GM18508 (cell line): ENCODE measurements at regions not wholly inside any gene's neighbourhood (a gene's known extent, or its start where the extent isn't known, plus 50 kb on each side); places are given as distances from the start of the nearest gene placed in this dataset.
"Not testable (repeated sequence)": the region's sequence is repeated elsewhere in the genome, so short reads cannot be mapped to it uniquely, and the experiment has no call there.

ENCODE experiments used
- ATAC-seq: cut with Tn5 transposase; IDR thresholded peaks from one replicate; pipeline ENCODE4 v1.9.1; 2021; ENCODE audit warnings: moderate number of reproducible peaks; ENCODE audit not compliant: insufficient read depth, unreplicated experiment

DNA sequence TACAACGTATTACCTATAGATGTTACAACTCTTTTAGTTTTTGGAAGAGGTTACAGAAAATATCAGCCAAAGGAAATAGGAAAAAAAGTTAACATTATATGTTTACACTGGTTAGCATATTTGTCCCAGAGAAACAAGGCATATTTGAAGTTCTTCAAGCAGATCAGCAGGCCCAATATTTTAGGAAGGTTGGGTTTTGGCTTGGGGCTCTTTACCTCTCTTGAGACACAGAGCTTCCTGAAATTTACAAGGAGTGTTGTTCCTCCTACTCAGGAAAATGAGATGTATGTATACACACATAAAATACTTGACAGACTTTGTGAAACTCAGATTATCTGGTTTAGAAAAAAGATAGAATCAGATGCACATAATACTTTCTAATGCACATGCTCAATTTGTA lies 323.6 kb downstream of the HGF start:
- ATAC-seq, result no peak

DNA sequence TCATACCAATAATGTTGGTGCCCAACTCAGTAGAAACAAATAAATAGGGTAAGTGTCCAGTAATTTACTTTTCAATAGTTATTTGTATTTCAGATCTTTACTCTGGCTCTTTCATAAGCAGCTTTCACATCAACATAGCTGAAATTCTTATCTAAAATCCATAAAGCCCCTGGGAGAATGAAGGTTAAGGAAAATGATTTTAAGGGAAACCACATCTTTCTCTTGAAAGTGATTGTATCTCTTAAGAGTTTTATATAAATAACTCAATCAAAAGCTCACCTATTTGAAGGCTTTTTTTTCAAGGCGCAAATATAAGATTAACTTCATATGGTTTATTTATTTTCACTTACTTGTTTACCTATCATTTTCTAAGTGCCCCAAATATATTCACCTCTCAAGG lies 324.4 kb downstream of the HGF start:
- no peak for ATAC-seq

DNA sequence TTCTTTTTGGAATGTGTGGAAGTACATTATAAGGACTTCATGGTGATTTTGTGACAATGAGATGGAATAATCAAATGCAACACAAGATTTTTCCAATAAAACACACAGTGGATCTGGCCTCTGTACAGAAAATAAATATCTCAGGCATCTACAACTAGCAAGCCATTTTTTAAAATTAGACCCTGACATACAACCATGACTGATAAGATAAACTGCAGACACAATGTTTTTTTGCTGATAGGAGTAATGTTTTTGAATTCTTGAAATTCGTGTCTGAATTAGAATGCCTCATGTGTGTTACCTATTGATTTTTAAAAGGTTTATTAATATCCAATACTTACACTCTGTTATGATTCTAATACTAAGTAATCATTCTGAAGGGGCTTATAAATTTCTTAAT lies 328.1 kb downstream of the HGF start:
- ATAC-seq, result no peak

DNA sequence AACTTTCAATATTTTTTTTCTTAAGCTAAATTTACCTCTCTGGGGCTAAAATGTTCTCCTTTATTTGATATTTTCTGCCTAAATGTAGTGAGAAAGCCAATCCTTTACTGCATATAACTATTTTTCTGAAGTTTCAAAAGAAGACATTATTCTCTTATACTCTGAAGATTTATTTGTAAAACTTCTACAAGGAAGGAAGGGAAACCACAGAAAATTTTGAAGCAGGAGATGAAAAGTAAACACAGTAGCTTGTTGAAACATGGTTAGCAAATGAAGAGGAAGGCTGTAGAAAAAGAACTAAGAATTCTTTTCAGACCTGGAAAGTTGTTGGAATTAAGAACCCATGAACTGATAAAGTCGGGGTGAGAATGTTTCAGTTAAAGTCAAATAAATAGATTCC lies 330.3 kb downstream of the HGF start:
- no peak for ATAC-seq

DNA sequence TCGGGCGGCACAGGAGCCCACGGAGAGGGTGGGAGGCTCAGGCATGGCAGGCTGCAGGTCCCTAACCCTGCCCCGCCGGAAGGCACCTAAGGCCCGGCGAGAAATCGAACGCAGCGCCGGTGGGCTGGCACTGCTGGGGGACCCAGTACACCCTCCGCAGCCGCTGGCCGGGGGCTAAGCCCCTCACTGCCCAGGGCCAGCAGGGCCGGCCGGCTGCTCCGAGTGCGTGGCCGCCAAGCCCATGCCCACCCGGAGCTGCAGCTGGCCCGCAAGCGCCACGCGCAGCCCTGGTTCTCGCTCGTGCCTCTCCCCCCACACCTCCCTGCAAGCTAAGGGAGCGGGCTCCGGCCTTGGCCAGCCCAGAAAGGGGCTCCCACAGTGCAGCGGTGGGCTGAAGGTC lies 332.7 kb downstream of the HGF start:
- not testable (repeated sequence) for ATAC-seq

DNA sequence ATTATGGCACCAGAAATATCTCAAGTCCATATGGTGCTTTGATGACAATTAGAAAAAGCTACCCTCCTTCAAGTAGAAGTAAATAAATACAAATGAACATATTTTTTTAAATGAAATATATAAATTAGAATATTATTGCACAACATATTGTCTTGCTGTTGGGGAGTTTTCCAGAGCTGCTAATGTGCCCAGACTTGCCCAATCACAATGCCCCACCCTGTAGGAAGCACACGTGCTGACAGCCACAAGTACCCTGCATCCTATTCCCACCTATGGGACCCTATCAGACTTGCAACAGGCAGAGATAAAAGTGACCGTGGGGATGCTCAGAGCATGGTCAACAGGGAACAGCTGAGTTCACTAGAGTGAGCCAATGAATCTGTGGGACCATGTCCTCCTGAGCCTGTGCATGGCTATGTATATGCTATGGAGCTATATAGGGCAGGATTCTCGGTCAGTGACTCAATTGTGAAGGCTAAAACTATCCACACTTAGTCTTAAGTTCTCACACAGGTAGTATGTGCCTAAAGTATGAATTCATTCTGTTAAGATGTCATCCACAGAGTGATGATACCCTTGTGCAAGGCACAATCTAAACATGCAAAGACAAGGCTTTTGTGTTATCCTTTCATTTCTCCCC lies 336.0 kb downstream of the HGF start:
- no peak for ATAC-seq

DNA sequence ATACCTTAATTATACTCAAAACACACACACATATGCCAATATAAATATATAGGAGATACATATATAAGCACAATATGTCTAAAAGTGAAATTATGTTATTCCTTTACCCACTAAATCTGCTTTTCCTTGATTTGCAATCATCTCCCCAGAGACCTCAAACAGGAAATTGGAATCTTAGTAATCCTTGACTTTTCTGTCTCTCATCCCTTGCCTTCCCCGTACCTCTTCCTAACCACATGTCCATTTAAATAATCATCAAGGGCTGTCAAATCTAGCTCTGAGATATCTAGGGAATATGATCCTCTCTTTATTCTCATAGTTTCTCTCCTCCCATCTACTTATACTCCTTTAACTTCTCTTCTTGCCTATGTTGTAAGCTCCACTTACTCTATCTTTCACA lies 336.6 kb downstream of the HGF start:
- no peak for ATAC-seq

DNA sequence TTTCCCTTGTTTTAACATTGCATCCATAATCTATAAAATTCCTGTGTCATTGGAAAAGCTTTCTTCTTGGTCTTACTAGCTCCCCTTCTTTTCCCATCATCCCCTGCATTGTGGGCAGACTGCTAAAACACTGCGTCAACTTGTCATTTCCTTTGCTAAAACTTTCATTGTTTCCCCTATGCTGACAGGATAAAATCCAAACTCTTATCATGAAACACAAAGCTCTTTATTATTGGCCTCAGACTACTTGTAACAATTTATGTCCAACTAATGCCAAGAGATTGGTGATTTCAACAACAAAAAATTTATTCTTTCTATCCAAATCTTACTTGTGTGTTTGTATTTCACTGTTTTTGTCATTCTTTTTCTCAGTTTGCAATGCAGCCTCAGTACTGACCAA lies 339.1 kb downstream of the HGF start:
- no peak for ATAC-seq

DNA sequence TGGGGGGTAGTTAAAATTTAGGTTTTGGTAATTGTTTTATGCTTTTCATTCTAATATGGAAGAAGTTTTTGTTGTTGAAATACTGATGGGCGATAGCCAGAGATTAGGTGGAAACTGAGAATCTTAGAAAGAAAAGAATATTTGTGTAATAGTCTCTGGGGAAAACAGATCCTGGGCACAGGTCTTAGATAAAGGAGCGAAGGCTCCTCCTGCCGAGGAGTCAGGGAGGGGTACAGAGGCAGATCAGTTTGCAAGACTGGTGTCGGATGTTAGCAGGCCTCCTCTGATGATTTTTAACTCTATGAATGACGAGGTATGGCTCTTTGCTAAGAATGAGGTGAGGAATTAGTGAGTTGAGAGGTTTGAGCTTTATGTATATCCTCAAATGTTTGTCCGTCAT lies 339.7 kb downstream of the HGF start:
- ATAC-seq, result no peak

DNA sequence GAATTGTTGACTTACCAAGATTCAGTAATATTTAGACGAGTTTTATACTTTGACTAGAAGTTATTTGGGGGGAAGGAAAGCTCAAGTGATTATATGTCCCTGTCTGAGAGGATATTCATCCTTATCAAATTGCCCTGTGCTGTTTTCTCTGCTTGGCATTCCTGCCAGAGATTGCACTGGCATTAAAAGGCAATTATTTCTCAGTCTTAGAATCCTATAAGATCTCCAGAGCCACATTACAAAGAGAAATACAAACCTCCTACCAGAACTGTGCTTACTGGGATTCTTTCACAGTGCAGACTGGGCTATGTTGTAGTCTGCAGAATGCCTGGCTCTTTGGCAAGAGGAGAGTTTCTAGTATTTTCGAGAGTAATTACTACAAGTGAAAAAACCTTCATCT lies 342.4 kb downstream of the HGF start:
- ATAC-seq, result no peak

DNA sequence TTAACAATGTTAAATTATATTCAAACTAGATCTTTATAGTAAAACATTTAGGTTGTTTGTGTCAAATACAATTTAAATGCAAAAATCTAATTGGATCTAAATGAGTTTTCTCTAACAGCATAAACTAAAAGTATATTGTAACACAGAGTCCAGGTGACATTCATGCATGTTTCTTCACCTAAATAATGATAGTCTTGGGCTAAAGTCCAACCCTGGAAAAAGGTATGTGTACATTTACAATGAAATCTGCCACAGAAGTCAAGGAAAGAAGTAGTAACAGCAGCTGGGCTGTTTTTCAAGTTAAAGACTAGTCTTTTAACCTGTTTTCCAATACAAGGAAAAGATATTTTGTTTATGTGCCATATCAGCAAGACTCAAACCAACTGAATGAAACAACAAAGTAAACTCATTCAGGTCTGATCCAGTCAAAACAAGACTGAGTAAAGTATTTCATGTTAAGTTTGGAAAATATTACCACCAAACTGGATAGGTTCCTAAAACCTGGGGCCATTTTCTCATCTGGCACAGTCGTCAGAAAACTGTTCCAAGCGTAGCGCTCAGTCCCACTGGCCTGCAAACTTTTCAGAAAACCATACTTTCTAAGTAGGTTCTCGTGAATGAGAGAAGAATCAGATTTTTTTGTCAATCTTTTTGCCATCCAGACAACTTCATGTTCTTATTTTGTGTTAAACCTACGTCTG lies 349.2 kb downstream of the HGF start:
- no peak for ATAC-seq

DNA sequence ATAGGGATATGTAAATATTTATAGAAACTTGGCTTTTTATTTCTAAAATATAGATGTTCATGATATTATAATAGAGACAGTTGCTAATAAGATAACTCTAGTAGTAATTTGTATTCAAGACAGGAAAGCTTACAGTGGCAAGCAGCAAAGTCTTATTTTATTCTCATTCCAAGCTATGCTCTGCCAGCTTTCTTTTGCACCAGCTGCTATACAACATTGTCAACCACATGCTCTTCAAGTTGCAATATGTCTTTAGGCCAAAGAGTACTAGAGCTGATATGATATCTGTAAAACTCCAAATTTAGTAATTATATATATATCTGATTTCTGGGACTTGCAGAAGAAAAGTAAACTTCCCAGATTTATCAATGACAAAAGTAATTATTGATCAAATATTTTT lies 350.1 kb downstream of the HGF start:
- ATAC-seq, result no peak

DNA sequence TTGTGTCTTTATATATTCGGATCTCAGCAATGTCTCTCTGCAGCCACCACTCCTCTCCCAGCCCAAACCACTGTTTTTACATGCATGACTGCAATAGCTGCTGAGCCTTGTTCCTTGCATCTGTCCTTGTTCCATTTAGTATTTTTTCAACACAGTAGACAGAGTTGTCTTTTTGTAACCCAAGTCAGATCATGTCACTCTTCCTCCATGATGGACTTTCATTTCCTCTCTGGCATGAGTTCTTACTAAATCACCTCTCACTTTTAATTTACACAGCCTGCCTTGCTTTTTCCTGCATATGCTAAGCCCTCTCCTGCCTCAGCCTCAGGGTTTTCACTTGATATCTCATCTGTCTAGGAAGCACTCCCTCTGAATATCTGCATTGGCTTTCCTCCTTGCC lies 353.2 kb downstream of the HGF start:
- ATAC-seq, result no peak

DNA sequence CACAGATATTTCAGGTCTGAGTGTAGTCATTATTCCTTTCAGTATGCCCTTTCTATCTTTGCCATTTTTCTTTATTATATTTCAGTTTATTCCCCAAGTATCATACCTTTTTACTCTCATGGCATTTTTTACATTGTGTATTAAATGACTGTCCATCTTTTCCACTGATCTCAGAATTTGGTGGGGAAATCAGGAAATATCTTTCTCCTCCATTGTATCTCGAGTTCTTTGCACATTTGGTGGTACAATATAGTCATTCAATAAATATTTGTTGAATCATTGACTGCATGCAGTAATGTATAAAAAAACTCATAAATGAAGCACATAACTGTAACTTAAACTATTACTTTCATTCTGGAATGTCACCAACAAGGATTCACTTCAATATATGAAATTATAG lies 354.7 kb downstream of the HGF start:
- no peak for ATAC-seq

DNA sequence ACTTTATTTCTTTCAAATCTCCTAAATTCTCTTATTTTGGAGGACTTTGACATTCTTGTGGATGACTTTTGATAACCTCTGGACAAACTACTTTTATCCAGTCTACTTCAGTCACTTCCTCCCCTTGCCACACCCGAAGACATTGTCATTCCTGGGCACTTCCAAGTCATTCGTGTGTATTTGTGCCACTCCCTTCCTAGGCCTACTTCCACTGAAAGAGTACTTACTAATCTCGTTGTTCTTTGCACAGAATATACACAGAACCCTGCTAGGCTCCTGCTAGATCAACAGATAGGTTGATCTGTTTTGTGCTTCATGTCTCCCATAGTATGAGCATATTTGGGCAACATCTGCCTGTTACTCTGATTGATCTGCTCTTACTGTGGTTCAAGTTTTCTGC lies 355.4 kb downstream of the HGF start:
- ATAC-seq, result no peak

DNA sequence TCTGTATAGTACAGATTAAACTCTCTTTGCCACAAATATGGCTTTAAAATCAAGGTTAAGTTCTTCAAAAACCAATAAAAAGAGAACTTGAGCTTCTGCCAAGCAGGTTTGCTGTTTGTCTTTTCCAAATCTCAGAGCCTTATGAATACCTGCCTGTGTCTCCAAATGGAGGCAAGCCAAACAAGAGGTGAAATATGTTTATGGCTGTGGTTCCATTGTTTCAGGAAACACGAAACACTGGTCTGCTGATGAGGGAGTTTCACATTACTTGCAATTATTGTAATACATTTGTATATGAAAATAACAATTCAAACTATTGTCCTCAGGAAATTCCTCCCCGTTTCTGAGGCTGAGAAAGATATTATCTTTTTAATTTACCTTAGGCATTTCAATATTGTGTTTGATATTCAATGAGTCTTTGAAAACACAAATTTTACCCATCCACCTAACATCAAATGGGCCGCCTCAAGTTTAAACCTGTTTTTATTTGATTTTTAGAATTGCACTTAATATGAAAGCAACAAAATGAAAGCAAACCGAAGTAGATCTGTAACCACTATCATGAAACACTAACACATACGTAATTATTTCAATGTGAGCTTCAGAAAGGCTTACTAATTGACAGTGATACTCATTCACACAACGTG lies 359.3 kb downstream of the HGF start:
- ATAC-seq, result no peak

DNA sequence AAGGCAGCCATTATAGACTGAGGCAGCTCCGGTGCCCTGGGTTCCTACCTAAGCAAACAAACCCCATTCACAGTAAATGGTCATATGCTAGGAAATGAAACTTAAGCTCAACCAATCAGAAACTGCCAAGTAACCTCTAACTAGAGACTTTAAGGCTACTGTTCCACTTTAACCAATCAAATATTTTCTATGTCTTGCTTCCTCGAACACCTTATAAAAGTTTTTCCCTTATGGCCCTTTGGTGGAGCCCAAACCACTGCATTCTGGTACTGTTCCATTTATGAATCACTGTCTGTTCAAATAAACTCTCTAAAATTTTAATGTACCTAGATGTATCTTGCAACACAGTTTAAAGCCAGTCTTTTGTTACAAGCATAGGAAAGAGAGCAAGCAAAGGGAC lies 361.1 kb downstream of the HGF start:
- ATAC-seq, result no peak

DNA sequence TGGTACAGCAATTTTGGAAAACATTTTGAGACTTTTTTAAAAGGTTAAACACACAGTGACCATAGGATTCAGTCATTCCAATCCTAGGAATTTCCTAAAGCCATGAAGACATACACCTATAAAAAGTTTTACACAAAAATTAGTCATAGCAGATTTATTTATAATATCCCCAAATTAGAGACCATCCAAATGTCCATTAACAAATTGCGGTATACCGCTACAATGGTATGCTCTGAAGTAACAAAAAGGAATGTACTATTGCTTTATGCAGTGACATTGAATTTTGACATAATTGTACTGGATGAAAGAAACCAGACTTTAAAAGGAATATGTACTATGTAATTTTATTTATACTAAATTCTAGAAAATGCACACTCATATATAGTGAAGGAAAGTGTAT lies 362.8 kb downstream of the HGF start:
- ATAC-seq, result no peak

DNA sequence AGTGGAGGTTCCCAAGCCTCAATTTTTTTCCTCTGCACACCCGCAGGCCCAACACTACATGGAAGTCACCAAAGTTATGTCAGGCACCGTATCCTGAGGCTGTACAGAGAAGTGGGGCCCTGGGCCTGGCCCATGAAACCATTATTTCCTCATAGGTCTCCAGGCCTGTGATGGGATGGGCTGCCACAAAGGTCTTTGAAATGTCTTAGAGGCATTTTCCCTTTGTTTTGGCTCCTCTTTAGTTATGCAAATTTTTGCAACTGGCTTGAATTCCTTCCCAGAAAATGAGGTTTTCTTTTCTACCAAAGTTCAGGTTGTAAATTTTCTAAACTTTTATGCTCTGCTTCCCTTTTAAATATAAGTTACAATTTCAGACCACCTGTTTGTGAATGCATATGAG lies 365.2 kb downstream of the HGF start:
- no peak for ATAC-seq

DNA sequence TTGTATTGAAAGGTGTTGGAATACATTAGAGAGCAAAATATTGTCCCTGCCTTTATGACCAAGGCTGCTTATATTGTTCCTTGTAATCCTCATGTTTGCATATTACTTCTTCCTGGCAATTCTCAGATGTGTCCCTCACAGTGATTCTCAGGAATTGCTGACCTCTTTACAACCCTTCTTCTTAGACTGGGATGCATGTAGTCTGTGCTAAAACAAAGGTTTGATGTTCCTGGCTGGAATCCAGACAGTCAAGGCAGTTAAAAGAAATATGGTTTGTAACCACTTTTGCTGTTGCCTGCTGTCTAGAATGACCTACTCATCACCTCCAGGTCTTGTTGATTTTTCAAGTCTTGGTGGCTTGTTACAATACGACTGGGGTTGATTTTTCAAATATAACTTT lies 367.6 kb downstream of the HGF start:
- ATAC-seq, result no peak

DNA sequence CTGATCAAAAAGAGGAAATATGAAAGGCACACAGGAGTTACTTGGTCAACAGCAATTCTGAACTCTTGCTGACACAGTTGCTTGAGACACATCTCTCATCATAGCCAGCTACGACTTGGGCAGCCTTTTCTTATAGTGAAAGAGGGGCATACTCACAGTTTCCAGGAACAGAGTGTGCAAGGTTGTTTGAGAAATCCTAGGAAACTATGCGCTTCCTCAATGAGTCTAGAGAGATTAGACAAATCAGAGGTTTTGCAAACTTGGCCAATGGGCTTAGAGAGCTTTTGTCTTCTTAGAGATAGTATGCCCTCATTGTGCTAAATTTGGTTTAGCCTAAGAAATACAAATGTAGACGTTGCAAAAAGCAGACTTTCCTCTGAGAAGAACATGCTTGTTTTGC lies 370.4 kb downstream of the HGF start:
- no peak for ATAC-seq

DNA sequence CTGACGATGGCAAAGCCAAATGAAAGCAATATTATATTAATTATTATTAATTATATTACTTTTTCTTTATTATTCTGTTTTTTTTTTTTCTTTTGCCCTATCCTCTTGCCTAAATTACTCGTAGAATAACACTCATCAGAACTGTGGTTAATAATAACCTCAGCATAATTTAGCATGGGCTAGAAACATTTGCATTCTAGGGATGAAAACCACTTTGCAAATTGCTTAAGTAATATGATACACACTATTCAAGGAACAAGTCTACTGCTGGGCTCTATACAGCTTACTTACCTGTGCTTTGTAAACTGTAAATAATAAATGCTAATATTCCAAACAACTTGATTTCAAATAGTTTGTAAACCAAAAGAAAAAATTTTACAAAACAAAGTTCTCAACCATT lies 375.8 kb downstream of the HGF start:
- no peak for ATAC-seq
